NCI-H748 (cell line): ENCODE measurements at regions not wholly inside any gene's neighbourhood (a gene's known extent, or its start where the extent isn't known, plus 50 kb on each side); places are given as distances from the start of the nearest gene placed in this dataset.
"Not testable (repeated sequence)": the region's sequence is repeated elsewhere in the genome, so short reads cannot be mapped to it uniquely, and the experiment has no call there.

Source experiments
- DNase-seq: peaks from one replicate; lab custom pipeline; 2025; ENCODE audit not compliant: unreplicated experiment; lab: John Stamatoyannopoulos, UW

GRCh38 chr4:96395747-96396146, 555.9 kb downstream of the PDHA2 start:
- no peak for DNase-seq

DNA sequence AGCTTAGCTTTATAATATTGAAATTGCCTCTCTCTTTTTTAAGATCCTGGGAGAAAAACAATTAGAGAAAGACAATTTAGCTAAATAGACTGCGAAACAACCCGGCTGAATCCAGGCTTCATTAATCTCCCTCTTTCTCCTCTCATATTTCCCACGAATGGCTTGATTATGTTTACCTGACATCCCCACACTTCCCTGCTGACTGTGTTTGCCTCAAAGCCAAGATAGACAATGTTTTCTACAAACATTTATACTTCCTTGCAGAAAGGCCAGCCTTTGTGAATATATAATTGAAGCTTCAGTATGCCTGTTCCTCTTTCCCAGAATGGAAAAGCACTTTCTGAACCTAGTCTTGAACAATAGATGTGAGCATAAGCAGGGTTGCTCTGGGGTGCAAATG, 566.8 kb downstream of the PDHA2 start:
- DNase-seq, result peak; percentile 72

GRCh38 chr4:96407225-96407624, 567.3 kb downstream of the PDHA2 start:
- DNase-seq, result peak; percentile 58

- peak; percentile 85 for DNase-seq
Observed at GRCh38 chr4:96407738-96408463, 568.0 kb downstream of the PDHA2 start.

DNA sequence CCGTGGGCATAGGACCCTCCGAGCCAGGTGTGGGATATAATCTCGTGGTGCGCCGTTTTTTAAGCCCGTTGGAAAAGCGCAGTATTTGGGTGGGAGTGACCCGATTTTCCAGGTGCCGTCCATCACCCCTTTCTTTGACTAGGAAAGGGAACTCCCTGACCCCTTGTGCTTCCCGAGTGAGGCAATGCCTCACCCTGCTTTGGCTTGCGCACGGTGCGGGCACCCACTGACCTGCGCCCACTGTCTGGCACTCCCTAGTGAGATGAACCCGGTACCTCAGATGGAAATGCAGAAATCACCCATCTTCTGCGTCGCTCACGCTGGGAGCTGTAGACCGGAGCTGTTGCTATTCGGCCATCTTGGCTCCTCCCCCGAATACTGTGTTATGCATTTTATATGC, 575.0 kb downstream of the PDHA2 start:
- DNase-seq, result not testable (repeated sequence)

GRCh38 chr4:96429657-96430056, 589.8 kb downstream of the PDHA2 start:
- DNase-seq, result peak; percentile 15

GRCh38 chr4:96431094-96431493, 591.2 kb downstream of the PDHA2 start:
- no peak for DNase-seq

DNA sequence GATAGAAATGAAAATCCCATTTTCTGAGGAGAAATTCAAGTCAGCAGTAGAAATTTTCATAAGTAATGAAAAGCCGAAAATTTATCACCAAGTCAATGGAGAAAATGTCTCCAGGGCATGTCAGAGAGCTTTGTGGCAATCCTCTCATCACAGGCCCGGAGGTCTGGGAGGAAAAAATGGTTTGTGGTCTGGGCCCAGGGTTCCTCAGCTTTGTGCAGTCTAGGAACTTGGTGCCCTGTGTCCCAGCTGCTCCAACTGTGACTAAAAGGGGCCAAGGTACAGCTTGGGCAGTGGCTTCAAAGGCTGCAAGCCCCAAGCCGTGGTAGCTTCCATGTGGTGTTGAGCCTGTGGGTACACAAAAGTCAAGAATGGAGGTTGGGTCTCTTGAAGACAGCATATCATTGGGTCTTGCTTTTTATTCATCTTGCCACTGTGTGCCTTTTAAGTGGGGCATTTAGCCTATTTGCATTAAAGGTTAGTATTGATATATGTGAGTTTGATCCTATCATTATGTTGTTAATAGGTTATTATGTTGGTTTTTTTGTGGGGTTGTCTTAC, 608.5 kb downstream of the PDHA2 start:
- DNase-seq, result no peak

DNA sequence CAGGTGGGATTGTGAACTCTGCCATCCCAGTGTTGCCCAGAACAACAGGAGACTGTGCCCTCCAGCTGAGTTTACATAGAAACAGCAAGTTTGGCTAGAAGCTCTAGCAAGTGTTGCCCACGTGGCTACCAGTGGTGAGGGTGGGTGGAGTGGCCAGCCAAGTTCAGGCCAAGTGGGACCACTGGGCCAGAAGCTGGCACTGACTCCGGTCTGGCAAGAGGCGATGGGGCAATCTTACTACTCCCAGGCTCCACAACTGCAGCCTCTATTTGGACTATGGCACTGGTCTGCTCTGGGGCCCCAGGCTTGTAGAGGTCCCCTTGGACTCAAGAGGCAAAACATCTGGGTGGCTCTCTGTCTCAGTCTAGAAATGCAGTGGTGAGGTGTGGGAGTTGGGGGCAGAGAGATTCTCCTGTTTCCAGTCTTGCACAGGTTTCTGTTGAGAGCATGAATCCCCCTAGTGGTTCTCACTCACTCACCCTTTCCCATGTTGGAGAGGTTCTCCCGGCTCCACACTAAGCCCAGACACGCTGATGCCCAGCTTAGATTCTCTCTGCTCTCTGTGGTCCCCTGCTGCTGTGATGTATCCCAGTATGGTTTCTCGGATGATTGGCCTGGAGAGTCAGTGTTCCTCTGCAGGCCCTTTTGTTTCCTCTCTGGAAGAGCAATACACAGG, 615.3 kb downstream of the PDHA2 start:
- DNase-seq, result no peak

DNA sequence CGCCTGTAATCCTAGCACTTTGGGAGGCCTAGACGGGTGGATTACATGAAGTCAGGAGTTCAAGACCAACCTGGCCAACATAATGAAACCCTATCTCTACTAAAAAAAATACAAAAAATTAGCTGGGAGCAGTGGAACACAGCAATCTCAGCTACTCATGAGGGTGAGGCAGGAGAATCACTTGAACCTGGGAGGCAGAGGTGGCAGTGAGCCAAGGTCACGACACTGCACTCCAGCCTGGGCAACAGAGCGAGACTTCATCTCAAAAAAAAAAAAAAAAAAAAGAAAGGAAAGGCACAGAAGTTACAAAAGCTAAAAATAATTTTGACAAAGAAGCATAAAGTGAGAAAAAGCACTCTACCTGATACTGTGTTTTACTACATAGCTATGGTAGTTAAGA, 618.1 kb downstream of the PDHA2 start:
- DNase-seq, result not testable (repeated sequence)

- no peak for DNase-seq
Observed at GRCh38 chr4:96459105-96459504, 619.2 kb downstream of the PDHA2 start.

- DNase-seq, result no peak
Observed at GRCh38 chr4:96465834-96466233, 625.9 kb downstream of the PDHA2 start.

DNA sequence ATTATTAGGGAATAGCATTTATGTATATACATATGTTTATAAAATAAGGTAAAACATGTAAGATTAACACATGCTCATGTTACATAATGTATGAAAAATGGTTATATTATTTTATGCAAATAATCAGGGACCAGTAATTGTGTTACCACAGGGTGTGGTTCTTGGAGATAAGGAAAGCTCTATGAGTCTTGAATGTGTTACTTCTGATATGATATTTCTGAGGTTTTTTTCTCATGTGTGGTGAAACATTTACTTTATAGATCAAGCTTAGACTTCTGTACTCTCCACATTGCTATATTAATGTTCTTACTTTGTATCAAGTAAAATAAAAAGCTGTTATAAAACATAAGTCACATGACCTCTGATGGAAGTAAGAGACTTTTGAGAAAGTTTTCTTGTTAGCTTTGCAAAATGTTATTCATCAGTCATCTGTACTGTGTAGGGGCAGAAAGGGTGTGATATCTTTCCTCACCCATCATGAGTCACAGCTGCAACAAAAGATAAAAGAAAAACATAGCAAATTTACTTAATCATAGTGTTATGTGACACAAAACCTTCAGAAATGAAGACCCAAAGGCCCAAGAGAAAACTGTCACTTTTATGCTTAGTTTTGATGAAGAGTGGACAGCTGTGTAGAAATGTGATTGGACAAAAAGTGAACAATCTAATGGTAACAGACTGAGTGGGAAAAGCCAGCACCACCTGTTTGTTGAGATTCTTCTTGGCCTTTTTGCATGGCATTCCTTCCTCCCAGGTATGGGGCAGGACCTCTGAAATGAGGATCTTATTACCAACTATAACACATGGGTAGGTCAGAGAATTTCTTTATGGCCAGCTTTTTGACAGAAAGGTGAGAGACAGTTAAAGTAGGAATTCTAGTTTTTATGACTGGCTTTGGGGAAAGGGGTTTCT, 632.3 kb downstream of the PDHA2 start:
- no peak for DNase-seq

GRCh38 chr4:96473246-96473645, 633.4 kb downstream of the PDHA2 start:
- no peak for DNase-seq

DNA sequence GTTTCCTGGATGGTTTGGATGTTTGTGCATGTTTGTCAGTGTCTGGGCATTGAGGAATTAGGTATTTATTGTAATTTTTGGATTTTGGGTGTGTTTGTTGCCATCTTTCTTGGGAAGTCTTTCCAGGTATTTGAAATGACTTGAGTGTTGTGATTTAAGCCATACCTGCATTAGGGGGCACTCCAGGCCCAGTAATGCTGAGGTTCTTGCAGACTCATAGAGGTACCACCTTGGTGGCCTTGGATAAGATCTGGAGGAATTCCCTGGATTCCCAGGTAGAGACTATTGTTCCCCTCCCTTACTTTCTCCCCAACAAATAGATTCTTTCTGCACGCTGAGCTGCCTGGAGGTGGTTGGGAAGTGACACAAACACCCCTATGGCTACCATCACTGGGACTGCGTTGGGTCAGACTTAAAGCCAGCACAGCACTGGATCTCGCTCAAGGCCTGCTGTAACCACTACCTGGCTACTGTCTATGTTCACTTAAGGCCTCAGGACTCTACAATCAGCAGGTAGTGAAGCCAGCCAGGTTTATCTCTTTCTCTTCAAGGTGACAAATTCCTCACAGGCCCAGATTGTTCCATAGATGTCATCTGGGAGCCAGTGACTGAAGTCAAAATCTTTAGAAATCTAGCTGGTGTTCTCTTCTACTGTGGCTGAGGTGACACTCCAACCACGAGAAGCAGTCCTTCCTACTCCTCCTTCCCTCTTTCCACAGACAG, 643.6 kb downstream of the PDHA2 start:
- DNase-seq, result no peak

GRCh38 chr4:96486563-96486962, 646.7 kb downstream of the PDHA2 start:
- DNase-seq, result no peak

DNA sequence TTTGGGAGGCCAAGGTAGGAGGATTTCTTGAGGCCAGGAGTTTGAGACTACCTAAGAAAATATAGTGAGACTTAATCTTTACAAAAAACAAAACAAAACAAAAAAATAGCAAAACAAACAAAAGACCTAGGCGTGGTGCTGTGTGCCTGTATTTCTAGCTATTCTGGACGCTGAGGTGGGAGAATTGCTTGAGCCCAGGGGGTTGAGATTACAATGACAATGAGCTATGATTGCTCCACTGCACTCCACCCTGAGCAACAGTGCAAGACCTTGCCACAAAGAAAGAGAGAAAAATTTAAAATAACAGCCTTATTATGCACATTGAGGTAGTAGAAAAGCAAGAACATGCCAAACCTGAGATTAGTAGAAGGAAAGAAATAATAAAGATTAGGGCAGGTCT, 657.7 kb downstream of the PDHA2 start:
- no peak for DNase-seq

- DNase-seq, result no peak
Observed at GRCh38 chr4:96504386-96504785, 664.5 kb downstream of the PDHA2 start.

- DNase-seq, result no peak
Observed at GRCh38 chr4:96509039-96509741, 669.3 kb downstream of the PDHA2 start.

DNA sequence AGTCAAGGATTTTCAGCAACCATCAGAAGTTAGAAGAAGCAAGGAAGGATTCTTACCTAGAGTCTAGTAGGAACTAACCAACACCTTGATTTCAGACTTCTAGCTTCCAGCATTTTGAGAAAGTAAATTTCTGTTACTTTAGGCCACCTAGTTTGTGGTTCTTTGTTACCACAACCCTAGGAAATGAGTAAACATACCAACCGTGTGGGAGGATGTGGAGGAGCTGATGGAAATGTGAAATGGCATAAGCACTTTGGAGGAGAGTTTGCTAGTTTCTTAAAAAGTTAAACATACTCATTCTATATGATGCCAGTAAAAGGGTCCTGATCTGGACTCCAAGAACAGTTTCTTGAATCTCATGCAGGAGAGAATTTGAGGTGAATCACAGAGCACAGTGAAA, 679.4 kb downstream of the PDHA2 start:
- no peak for DNase-seq
